ENCODE measurements at regions not wholly inside any gene's neighbourhood (a gene's known extent, or its start where the extent isn't known, plus 50 kb on each side); places are given as distances from the start of the nearest gene placed in this dataset.

DNA sequence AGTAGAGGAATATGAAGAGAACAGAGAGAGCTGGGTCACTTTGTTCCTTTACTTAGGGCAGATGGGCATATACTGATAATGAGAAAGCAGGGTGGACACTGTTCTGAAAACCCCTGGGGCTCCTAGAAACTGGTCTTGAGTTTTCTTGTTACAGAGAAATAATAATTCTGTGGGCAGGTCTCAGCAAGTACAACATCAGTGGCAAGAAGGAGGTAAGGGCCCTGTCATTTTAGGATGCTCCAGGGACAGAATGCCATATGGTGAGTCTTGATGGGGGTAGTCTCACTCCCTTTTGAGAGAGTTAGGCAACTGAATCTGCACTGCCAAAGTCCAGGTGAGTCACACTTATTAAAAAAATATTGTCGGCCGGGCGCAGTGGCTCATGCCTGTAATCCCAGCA, 102.3 kb downstream of the KCNJ2 start:
- H2BK12ac ChIP-seq (ENCODE audit: low read depth, low read length), result no peak overlapping the region
- no peaks in the 10 kb centered on the region for H3K79me2 ChIP-seq (ENCODE audit: control insufficient read depth in 1 of 2, insufficient read depth in 2 of 2, low read length in 2 of 2)
- no peaks in the 10 kb centered on the region for H3K9me3 ChIP-seq (ENCODE audit: insufficient read depth in 2 of 2, low read depth in 1 of 2, low read length in 1 of 2)
- no peak overlapping the region for H4K91ac ChIP-seq (replicated peaks; ENCODE audit: insufficient read length, low read length)
- no peaks in the 10 kb centered on the region for H3K79me1 ChIP-seq (ENCODE audit: low read depth, low read length)
- no peak overlapping the region for H2BK20ac ChIP-seq (ENCODE audit: low read length)
- no peak overlapping the region for H4K5ac ChIP-seq (ENCODE audit: insufficient read length, low read depth, low read length)
- no peak for FAIRE-seq
- H3K56ac ChIP-seq (replicated peaks; ENCODE audit: insufficient read length, low read depth, low read length), result no peak overlapping the region
- H3K4ac ChIP-seq (replicated peaks; ENCODE audit: insufficient read length, low read depth, low read length), result no peak overlapping the region
- 93% methylated on average over 3 of the region's 3 CpGs; no CpG with 5 or more reads in 1 of the 2 experiments for WGBS, 2 experiments (ENCODE audit: extremely low coverage in 1 of 2, insufficient coverage in 1 of 2, insufficient read length in 1 of 2, insufficient replicate concordance in 2 of 2, low coverage in 1 of 2, low lambda C conversion rate in 2 of 2, missing lambda C conversion rate in 1 of 2)
- no peak overlapping the region for H2AFZ ChIP-seq (ENCODE audit: low read length)
- H2BK15ac ChIP-seq (ENCODE audit: low read length), result no peak overlapping the region
- ChIA-PET POLR2A (ENCODE audit: partially characterized antibody) (no interaction called here), CTCF (ENCODE audit: partially characterized antibody) (interaction anchor here (0.9 to 1.3 kb wide), 2 partner anchors 17 to 350 kb away, joined by 3 read pairs; no protein-coding TSS in a partner anchor)
- H3K36me3 ChIP-seq (ENCODE audit: control insufficient read depth in 2 of 4, insufficient read depth in 4 of 4, low read length in 3 of 4), result no peaks in the 10 kb centered on the region
- no peaks in the 10 kb centered on the region for H3K23me2 ChIP-seq (ENCODE audit: low read depth, low read length)
- H3K4me1 ChIP-seq (replicated peaks in 1 of 4; ENCODE audit: control insufficient read depth in 3 of 4, insufficient read depth in 4 of 4, low read length in 3 of 4), result no peaks in the 10 kb centered on the region
- no peak overlapping the region for H3K23ac ChIP-seq (ENCODE audit: insufficient read length)
- H2BK120ac ChIP-seq (replicated peaks; ENCODE audit: low read depth, low read length), result no peak overlapping the region
- no peak overlapping the region for H3K9ac ChIP-seq (replicated peaks in 1 of 4; ENCODE audit: extremely low read depth in 1 of 4, low read depth in 3 of 4, low read length in 3 of 4)
- no peak overlapping the region for H3K4me3 ChIP-seq (ENCODE audit: extremely low read depth in 1 of 4, insufficient read depth in 2 of 4, low read depth in 3 of 4, low read length in 4 of 4)
- H3K27me3 ChIP-seq (replicated peaks in 1 of 4; ENCODE audit: control insufficient read depth in 3 of 4, extremely low read depth in 1 of 4, insufficient read depth in 3 of 4, low read length in 3 of 4), result no peaks in the 10 kb centered on the region
- no peak overlapping the region for H2BK5ac ChIP-seq (ENCODE audit: low read depth, low read length)
- H3K14ac ChIP-seq (ENCODE audit: insufficient read length), result no peak overlapping the region
- no peak overlapping the region for H3K18ac ChIP-seq (ENCODE audit: extremely low read depth, low read length)
- no peak overlapping the region for H3K27ac ChIP-seq (ENCODE audit: low read depth, low read length)
- no peak overlapping the region for H4K8ac ChIP-seq (ENCODE audit: extremely low read depth, insufficient read depth, low read length)
- no peak overlapping the region for H3K4me2 ChIP-seq (ENCODE audit: insufficient read depth in 1 of 2, low read depth in 2 of 2, low read length in 2 of 2)
- DNase-seq (ENCODE audit: low read depth in 1 of 2, low spot score in 2 of 2), result no peak
- H4K20me1 ChIP-seq (replicated peaks in 1 of 2; ENCODE audit: control insufficient read depth in 1 of 2, insufficient read depth in 2 of 2, low read length in 2 of 2), result no peaks in the 10 kb centered on the region
- no peak overlapping the region for H2AK5ac ChIP-seq (ENCODE audit: low read depth, low read length)
- TF ChIP-seq SP1 (IDR thresholded peaks at IDR 0.05; ENCODE audit: low read depth, low read length) (no peak), POLR2AphosphoS5 (IDR thresholded peaks at IDR 0.05; ENCODE audit: low read depth, low read length) (no peak), CBX8 (IDR thresholded peaks at IDR 0.05; ENCODE audit: borderline replicate concordance, low read depth, low read length) (no peak), SAP30 (IDR thresholded peaks at IDR 0.05; ENCODE audit: insufficient read depth, insufficient replicate concordance, low read length) (no peak), CBX5 (IDR thresholded peaks at IDR 0.05; ENCODE audit: low read depth, low read length) (no peak), CHD1 (IDR thresholded peaks at IDR 0.05; ENCODE audit: low read depth, low read length) (no peak), TAF1 (IDR thresholded peaks at IDR 0.05; ENCODE audit: low read depth, low read length) (no peak), BACH1 (IDR thresholded peaks at IDR 0.05; ENCODE audit: low read length) (no peak), GABPA (IDR thresholded peaks at IDR 0.05; ENCODE audit: borderline replicate concordance, insufficient read depth, low read length) (no peak), BCL11A (IDR thresholded peaks at IDR 0.05; ENCODE audit: low read depth in 2 of 2, low read length in 2 of 2) (no peak), HDAC2 (IDR thresholded peaks at IDR 0.05; ENCODE audit: borderline replicate concordance in 1 of 2, low read depth in 2 of 2, low read length in 2 of 2) (no peak), SIRT6 (IDR thresholded peaks at IDR 0.05; ENCODE audit: low read length) (no peak), YY1 (IDR thresholded peaks at IDR 0.05; ENCODE audit: low read depth, low read length) (no peak), ASH2L (IDR thresholded peaks at IDR 0.05; ENCODE audit: low read length) (no peak)
- TF ChIP-seq, protein P1, sequence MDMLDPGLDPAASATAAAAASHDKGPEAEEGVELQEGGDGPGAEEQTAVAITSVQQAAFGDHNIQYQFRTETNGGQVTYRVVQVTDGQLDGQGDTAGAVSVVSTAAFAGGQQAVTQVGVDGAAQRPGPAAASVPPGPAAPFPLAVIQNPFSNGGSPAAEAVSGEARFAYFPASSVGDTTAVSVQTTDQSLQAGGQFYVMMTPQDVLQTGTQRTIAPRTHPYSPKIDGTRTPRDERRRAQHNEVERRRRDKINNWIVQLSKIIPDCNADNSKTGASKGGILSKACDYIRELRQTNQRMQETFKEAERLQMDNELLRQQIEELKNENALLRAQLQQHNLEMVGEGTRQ (IDR thresholded peaks at IDR 0.05; ENCODE audit: low read length), result no peak
